HG02623 (cell line): ENCODE measurements at regions not wholly inside any gene's neighbourhood (a gene's known extent, or its start where the extent isn't known, plus 50 kb on each side); places are given as distances from the start of the nearest gene placed in this dataset.

Experiments used
- ATAC-seq: cut with Tn5 transposase; IDR thresholded peaks from one replicate; pipeline ENCODE4 v1.9.1; 2021; ENCODE audit warnings: moderate library complexity; ENCODE audit not compliant: unreplicated experiment

- no peak for ATAC-seq
These were observed 294.7 kb upstream of the CCDC54 start for GRCh38 chr3:107082527-107082926.

GRCh38 chr3:107085261-107085660, 292.0 kb upstream of the CCDC54 start:
- ATAC-seq, result no peak

GRCh38 chr3:107092121-107092520, 285.1 kb upstream of the CCDC54 start:
- no peak for ATAC-seq

DNA sequence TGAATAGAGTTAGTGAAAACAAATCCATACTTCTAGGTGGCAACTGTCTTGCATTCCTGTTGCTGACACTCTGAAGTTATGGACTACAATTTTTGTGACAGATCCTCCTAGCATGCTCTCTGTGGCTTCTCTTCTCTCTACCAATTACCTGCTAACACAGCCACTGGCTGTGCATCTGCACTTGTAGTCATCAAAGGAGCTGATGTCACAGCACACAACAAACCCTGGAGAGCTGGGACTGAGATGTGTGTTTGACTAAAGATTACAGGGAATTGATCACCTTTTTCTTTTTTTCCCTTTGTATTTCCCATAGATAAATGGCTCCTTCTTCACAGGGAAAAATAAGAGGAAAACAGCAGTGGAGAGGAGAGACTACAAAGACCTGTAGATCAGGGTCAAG, 278.4 kb upstream of the CCDC54 start:
- ATAC-seq, result no peak

- ATAC-seq, result no peak
These were observed 277.1 kb upstream of the CCDC54 start for GRCh38 chr3:107100137-107100536.

- ATAC-seq, result no peak
These were observed 276.7 kb upstream of the CCDC54 start for GRCh38 chr3:107100573-107100972.

GRCh38 chr3:107103786-107104185, 273.5 kb upstream of the CCDC54 start:
- no peak for ATAC-seq

- ATAC-seq, result no peak
These were observed 270.9 kb upstream of the CCDC54 start for GRCh38 chr3:107106316-107106715.

- ATAC-seq, result no peak
These were observed 270.3 kb upstream of the CCDC54 start for GRCh38 chr3:107106907-107107306.

DNA sequence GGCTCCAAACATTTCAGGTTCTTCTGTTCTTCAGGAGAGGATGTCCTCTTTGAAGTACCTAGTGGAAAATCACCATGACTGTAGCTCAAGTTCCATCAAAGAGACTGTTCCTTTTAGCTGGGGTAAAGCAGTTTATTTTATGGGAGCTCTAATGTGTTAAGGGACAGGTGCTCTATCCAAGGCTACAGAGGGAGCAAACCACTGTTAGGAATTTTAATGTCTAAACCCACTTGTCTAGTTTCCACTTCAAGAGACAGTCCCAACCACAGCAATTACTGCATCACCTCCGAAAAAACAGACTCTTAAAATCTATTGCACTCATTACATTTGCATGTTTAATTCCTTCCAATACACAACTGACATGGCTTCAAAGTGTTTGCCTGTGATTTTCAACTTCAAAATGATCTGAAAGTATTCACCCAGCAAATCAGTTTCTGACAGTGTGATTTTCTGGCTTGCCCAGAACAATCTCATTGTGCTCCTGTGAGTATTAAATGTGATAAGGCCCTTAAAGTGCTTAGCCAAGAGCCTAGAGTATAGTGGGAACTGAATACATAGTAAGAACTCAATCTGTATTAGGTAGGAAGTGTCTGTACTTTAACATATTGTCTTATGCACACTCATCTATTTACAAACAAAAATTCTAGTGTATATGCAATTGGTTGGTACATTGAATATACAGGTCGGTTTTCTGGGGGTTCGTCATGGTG, 266.5 kb upstream of the CCDC54 start:
- no peak for ATAC-seq

- ATAC-seq, result no peak
These were observed 265.4 kb upstream of the CCDC54 start for GRCh38 chr3:107111872-107112271.

DNA sequence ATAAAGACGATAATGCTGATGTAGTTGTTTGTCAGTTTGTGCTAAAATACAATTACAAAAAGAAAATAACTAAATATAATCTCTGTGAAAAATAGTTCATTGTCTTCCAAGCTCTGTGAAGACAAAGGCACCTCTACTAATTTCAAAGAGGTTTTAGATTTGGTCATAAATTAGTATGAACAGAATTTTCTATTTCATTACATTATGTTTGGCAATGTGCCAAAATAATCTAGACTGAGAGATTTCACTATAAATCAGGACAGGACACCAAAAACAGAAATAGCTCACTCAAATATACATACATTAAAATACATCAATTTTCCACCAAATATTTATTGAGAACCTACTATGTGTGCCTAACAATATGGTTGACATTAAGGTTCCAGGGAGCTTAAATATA, 264.9 kb upstream of the CCDC54 start:
- no peak for ATAC-seq

GRCh38 chr3:107116251-107116650, 261.0 kb upstream of the CCDC54 start:
- ATAC-seq, result no peak

GRCh38 chr3:107117156-107117555, 260.1 kb upstream of the CCDC54 start:
- no peak for ATAC-seq

- no peak for ATAC-seq
These were observed 259.2 kb upstream of the CCDC54 start for GRCh38 chr3:107117922-107118536.

DNA sequence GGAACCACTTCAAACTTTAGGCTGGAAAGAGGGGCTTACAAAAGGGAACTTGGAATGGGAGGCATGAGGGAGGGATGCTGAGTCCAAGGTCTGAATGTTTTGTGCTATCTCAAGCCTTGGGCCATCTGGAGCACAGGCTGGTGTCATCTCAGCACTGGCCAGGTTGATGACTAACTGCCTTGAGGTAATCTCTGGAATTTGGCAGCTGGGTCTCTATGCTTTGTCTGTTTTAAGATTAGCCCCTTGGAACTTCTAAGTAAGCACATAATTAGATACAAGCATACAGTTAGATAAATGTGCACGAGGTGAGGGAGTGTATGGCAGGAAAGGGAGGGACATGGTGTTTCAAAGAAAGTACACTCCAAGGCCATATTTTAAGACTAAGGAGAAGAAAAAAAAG, 252.4 kb upstream of the CCDC54 start:
- ATAC-seq, result no peak

- ATAC-seq, result no peak
These were observed 248.3 kb upstream of the CCDC54 start for GRCh38 chr3:107128946-107129345.

DNA sequence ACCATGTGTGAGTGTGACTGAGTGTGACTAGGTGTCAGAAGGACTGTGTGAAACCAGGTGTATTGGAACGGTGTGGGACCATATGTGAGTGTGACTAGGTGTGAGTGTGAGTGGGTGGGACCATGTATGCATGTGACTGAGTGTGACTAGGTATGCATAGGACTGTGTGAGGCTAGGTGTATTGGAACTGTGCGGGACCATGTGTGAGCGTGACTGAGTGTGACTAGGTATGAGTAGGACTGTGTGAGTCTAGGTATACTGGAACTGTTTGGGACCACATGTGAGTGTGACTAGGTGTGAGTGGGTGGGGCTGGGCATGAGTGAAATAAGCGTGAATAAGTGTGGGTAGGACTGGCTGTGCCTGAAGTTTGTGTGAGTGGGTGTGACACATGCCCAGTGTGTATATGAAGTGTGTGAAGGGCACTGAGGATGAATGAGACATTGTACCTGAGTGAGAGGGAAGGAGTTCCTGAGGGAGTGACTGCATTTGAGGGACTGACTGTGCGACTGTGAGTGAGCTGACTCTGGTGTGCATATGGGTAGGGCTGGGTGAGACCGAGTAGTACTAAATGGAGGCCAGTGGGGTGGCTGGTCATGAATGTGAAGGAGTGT, 247.0 kb upstream of the CCDC54 start:
- ATAC-seq, result no peak

- no peak for ATAC-seq
These were observed 244.6 kb upstream of the CCDC54 start for GRCh38 chr3:107132674-107133073.

DNA sequence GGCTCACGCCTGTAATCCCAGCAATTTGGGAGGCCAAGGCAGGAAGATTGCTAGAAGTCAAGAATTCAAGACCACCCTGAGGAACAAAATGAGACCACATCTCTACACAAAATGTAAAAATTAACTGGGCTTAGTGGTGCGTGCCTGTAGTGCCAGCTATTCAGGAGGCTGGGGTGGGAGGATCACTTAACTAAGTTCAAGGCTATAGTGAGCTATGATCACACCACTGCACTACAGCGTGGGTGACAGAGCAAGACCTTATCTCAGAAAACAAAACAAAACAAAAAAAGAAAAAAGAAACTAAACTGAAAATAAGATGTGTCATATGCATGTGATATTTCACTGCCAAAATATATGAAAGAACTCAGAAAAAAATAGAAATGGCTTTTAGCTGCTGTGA, 243.3 kb upstream of the CCDC54 start:
- ATAC-seq, result no peak

DNA sequence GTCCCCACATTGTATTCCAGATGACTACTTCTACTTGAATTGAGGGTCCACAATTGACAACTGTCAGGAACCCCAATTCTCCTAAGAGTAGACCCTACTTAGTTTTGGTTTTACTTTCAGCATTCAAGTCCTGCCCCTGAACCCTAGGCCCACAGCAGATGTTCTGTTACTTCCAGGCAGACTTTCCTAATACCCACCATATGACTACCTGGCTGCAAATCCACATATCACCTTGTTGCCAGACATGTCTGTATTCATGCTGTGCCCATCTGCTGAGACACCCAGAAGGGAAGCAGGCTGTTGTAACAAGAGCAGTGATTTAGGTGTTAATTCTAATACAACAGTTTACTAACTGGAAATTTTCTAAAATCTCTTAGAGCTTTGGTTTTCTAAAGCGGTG, 235.1 kb upstream of the CCDC54 start:
- no peak for ATAC-seq

DNA sequence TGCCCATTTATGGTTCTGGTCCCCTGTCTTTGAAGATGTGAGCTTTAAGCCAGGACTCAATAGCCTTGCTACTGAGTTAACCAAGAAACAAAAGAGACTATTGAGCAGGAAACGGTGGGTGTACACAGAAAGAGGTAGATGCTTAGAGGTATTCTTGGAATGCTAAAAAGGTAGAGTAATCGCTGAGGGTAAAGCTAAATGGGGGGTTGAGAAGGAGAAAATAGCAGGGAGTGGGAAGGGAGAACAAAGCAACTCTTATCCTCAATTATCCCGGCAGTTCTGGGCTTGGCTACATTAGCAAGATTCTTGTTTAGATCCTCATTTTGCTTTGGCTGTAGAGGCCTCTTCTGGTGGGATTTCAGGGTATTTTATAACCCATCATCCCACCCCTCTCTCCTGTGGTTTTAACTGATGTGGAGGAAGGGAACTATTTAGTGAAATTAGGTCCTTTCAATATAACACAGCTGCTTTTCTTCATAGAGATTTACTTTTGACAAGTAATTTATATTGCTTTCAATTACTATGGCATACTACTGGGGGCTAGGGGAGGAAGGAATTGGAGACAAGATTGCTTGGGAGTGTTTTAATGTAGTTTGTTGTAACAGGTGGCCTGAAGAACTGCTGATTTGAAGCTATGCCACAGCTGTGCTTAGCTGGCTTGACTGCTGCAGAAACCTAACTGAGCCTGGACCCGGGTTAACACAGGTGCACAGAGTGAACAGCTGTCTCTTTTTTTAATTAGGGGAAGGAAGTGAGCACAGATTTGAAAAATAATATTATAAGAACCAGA, 234.3 kb upstream of the CCDC54 start:
- no peak for ATAC-seq
